GM12875 (cell line): ENCODE measurements at regions not wholly inside any gene's neighbourhood (a gene's known extent, or its start where the extent isn't known, plus 50 kb on each side); places are given as distances from the start of the nearest gene placed in this dataset.
"Not testable (repeated sequence)": the region's sequence is repeated elsewhere in the genome, so short reads cannot be mapped to it uniquely, and the experiment has no call there.

ENCODE experiments used
- H3K4me3 ChIP-seq: one replicate; pipeline ENCODE4 v1.5.1; 2011; ENCODE audit warnings: low read depth, low read length, control low read depth
- TF ChIP-seq, protein P1 (sequence below): IDR thresholded peaks from 2 replicates; pipeline ENCODE4 v1.5.1; 2011; ENCODE audit warnings: low read depth, mild to moderate bottlenecking, control low read depth, inconsistent platforms, low read length, moderate library complexity, borderline replicate concordance; ENCODE audit not compliant: insufficient read depth

DNA sequence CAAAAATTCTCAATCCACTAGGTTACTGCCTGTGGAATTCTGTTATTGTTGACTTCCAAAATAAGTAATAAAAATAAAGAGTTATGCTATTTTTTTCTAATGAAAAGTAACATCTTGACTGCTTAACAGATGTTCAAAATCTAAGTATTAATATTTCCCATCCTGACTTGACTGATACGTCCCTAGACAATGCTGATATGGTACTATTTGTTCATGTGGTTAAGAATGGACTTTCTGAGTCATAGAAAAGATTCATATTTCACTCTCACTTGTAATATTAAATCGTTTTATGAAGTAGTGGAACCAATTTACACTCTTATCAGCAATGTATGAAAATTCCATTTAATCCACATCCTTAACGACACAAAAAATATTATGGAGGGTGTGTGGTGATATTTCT is 104.8 kb upstream of the PLSCR5 start:
- TF ChIP-seq, protein P1, sequence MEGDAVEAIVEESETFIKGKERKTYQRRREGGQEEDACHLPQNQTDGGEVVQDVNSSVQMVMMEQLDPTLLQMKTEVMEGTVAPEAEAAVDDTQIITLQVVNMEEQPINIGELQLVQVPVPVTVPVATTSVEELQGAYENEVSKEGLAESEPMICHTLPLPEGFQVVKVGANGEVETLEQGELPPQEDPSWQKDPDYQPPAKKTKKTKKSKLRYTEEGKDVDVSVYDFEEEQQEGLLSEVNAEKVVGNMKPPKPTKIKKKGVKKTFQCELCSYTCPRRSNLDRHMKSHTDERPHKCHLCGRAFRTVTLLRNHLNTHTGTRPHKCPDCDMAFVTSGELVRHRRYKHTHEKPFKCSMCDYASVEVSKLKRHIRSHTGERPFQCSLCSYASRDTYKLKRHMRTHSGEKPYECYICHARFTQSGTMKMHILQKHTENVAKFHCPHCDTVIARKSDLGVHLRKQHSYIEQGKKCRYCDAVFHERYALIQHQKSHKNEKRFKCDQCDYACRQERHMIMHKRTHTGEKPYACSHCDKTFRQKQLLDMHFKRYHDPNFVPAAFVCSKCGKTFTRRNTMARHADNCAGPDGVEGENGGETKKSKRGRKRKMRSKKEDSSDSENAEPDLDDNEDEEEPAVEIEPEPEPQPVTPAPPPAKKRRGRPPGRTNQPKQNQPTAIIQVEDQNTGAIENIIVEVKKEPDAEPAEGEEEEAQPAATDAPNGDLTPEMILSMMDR: no peak
- no peak overlapping the region for H3K4me3 ChIP-seq

DNA sequence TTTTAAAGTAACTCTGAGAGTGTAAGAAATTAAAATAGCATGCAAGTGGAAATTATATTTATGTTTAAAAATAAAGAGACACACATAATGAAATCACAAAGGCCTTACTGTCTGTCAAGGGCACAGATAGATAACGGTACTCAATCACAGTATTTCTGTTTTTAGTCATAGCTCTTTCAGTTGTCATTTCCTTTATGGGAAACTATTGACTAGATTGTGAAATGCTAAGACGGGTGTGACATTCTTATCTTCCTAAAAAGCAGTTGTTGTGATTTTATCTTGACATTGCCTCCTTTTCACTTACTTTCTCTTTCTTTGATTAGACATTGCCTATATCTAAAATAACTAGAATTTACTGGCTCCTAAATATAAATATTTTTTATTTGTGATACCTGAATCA is 100.1 kb upstream of the PLSCR5 start:
- TF ChIP-seq, protein P1: no peak
- no peak overlapping the region for H3K4me3 ChIP-seq

DNA sequence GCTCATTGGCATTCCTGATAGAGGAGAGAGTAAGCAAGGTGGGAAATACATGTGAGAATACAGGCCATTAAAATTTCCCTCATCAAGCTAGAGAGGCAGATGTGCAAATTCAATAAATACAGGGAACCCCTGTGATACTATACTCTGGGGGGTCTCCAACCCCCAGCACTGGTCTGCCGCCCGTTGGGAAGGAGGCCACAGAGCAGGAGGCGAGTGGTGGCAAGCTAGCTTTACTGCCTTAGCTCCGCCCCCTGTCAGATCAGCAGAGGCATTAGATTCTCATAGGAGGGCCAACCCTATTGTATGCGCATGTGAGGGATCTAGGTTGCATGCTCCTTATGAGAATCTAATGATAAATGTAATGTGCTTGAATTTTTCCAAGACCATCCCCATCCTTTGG is 97.1 kb upstream of the PLSCR5 start:
- TF ChIP-seq, protein P1: no peak
- H3K4me3 ChIP-seq: no peak overlapping the region

DNA sequence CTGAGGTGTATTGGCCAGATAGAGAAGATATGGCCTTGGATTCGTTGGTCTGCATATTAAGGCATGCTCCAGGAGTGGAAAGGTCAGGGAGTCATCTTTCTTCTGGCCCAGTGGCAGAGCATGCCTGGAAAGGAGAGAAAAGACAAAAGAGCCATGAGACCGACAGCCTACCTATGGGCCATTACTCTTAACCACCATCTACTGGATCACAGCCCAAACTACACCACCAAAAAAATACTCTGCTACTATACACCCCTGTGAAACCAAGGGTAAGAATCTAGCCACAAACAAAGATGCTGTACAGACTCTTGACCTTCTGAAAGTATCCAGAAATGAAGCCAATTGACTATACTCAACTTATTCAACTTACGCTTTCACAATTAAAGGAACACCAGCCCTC is 96.1 kb upstream of the PLSCR5 start:
- H3K4me3 ChIP-seq: no peak overlapping the region
- TF ChIP-seq, protein P1: no peak

DNA sequence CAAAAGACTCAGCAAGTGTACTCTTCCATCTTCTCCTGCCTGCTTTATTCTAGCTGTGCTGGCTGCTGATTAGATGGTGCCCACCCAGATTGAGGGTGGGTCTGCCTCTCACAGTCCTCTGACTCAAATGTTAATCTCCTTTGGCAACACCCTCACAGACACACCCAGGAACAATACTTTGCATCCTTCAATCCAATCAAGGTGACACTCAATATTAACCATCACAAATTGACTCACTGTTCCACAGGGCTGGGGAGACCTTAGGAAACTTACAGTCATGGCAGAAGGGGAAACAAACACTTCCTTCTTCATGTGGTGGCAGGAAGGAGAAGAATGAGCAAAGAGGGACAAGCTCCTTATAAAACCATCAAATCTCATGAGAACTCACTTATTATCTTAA is 94.9 kb upstream of the PLSCR5 start:
- H3K4me3 ChIP-seq: not testable (repeated sequence)

DNA sequence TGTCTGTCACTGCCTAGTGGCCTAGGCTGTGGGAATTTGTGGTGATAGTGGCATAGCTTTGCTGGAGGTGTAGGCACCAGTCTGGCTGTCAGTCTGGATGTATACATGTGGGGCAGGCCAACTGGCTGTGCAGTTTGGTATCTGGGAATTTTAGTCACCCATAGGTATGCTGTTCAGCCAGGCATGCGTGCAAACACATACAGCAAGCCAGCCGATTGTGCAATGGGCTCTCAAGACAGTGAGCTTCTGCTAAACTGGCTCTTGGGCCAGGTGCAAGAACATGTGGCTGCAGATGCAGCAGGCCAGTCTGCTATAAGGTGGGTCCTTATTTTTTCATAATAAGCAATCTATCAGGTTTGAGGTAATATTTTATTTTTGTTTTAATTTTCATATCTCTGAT is 87.1 kb upstream of the PLSCR5 start:
- TF ChIP-seq, protein P1: no peak
- H3K4me3 ChIP-seq: no peak overlapping the region

DNA sequence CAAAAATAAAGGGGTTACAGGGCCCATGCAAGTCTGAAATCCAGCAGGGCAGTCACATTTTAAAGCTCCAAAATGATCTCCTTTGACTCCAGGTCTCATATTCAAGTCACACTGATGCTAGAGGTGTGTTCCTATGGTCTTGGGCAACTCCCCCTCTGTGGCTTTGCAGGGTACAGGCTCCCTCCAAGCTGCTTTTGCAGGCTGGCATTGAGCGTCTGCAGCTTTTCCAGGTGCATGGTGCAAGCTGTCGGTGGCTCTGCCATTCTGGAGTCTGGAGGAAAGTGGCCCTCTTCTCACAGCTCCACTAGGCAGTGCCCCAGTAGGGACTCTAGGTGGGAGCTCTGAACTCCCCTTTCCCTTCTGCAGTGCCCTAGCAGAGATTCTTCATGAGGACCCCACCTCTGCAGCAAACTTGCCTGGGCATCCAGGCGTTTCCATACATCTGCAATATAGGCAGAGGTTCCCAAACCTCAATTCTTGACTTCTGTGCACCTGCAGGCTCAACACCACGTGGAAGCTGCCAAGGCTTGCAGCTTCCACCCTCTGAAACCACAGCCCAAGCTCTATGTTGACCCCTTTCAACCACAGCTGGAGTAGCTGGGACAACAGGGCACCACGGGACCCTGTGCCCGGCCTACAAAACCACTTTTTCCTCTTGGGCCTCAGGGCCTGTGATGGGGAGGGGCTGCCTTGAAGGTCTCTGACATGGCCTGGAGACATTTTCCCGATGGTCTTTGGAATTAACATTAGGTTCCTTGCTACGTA is 80.1 kb upstream of the PLSCR5 start:
- H3K4me3 ChIP-seq: no peak overlapping the region
- TF ChIP-seq, protein P1: no peak

DNA sequence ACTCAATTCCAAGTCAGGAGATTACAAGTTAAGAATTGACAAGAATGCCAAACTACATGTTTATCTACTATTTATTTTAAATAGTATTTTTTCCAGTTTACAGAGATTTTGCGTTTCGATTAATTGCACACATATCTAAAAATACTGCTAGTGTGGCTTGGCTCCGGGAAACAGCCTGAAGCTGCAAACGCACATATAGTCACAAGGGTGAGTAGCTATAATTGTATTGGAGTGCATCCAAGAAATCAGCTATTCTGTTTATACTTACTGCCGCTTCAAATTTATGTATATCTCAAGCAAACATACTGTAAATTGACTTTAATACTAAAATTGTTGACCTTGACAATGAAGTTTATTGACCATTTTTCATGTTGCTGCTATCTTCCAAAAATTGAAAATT is 77.0 kb upstream of the PLSCR5 start:
- TF ChIP-seq, protein P1: no peak
- H3K4me3 ChIP-seq: no peak overlapping the region
